Large intestine (tissue), 3 donors: ENCODE measurements at regions not wholly inside any gene's neighbourhood (a gene's known extent, or its start where the extent isn't known, plus 50 kb on each side); places are given as distances from the start of the nearest gene placed in this dataset.

Source experiments
- DNase-seq, 2 donors: peaks; one replicate each; pipeline versions ENCODE4 v3.0.0 to v3.0.0-alpha.2; 2013
- H3K27ac ChIP-seq: one replicate; pipeline ENCODE4 v1.5.1; 2013; ENCODE audit warnings: low read length
- H3K27me3 ChIP-seq: 2 replicates; pipeline ENCODE4 v1.6.1; 2013; ENCODE audit warnings: low read length; ENCODE audit not compliant: control insufficient read depth, insufficient read depth
- H3K36me3 ChIP-seq: 2 replicates; pipeline ENCODE4 v1.6.1; 2013; ENCODE audit warnings: low read length; ENCODE audit not compliant: control insufficient read depth, insufficient read depth
- H3K4me1 ChIP-seq: one replicate; pipeline ENCODE4 v1.6.1; 2013; ENCODE audit warnings: low read length; ENCODE audit not compliant: control insufficient read depth, insufficient read depth
- H3K4me3 ChIP-seq: one replicate; pipeline ENCODE4 v1.5.1; 2013; ENCODE audit warnings: low read length
- H3K9me3 ChIP-seq: one replicate; pipeline ENCODE4 v1.6.1; 2013; ENCODE audit warnings: mild to moderate bottlenecking, low read depth, low read length, moderate library complexity; ENCODE audit not compliant: control insufficient read depth
- WGBS: methylation state at CpG from one replicate; pipeline ENCODE4 v1.1.5; 2013; ENCODE audit warnings: low lambda C conversion rate; ENCODE audit not compliant: insufficient coverage; 5-methylcytosine and 5-hydroxymethylcytosine counted together

DNA sequence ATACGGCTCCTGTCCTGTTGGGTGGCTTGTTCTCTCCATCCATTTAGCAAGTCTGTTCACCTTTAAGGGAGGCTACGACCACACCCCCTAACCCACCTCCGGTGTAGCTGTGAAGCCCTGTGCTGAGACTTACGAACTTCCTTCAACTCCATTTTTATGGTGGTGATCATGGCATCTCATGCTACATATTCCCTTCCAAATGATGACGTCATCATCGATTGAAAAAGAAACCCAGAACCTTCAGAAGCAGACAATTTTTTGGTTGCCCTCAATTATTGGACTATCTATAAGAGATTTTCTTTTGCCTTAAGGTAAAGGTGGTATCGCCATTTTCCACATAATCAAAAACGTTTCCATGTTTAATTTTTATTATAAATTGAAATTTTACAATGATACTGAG, 389.0 kb downstream of the CBLN4 start:
- Histone ChIP-seq H3K36me3 (no peaks in the 10 kb centered on the region), H3K4me3 (no peak overlapping the region), H3K27ac (no peak overlapping the region), H3K27me3 (no peaks in the 10 kb centered on the region), H3K9me3 (peaks cover 4% of the 10 kb centered on the region), H3K4me1 (no peaks in the 10 kb centered on the region)
- no peak for DNase-seq
- 90% methylated on average over 3 of the region's 8 CpGs for WGBS

DNA sequence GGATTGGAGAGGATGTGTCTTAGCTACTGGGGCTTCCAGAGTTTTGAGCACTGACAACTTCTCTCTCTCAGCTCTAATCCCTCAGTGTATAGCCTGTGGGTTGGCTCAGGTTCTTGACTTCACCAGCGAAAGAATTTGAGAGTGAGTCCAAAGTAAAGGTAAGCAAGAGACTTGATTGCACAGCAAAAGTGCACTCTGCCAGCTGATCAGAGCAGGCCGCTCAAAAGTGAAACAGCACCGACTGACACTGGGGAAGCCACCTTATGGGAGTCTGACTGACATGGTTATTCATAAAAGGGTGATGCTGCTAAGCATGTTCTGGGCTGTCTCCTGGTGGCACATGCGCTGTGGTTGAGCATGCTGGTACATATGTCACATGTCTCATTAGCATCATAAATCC, 389.5 kb downstream of the CBLN4 start:
- WGBS: no CpG with 5 or more reads among the region's 4 CpGs
- Histone ChIP-seq H3K27me3 (no peaks in the 10 kb centered on the region), H3K27ac (no peak overlapping the region), H3K4me3 (no peak overlapping the region), H3K4me1 (no peaks in the 10 kb centered on the region), H3K36me3 (no peaks in the 10 kb centered on the region), H3K9me3 (peaks cover 4% of the 10 kb centered on the region)
- no peak for DNase-seq

DNA sequence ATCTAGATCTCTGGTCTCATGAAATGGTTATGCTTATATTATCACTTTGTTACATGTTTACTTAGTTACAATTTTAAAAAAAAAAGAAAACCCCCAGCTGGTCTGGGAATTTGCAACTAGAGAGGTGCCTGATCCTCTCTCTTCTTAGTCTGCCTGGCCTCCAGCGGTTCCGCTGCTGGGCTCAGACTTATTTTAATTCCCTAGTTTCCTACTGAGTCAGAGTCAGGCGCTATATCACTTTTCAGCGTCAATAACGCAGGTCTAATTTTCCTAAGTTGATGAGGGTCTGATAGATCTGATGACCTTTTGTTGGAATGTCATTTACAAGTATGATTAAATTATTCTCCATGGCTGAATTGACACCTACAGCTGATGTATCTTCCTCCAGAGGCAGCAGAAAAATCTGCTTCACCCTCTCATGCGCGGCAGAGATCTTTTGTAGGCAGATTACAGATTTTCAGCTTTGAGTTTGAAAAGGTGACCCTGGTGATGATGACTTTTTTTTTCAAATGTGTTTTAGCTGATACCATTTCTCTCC, 391.0 kb downstream of the CBLN4 start:
- Histone ChIP-seq H3K4me1 (no peaks in the 10 kb centered on the region), H3K9me3 (peaks cover 4% of the 10 kb centered on the region), H3K4me3 (no peak overlapping the region), H3K27ac (no peak overlapping the region), H3K36me3 (no peaks in the 10 kb centered on the region), H3K27me3 (no peaks in the 10 kb centered on the region)
- no peak for DNase-seq
- WGBS: 90% methylated on average over 4 of the region's 7 CpGs

DNA sequence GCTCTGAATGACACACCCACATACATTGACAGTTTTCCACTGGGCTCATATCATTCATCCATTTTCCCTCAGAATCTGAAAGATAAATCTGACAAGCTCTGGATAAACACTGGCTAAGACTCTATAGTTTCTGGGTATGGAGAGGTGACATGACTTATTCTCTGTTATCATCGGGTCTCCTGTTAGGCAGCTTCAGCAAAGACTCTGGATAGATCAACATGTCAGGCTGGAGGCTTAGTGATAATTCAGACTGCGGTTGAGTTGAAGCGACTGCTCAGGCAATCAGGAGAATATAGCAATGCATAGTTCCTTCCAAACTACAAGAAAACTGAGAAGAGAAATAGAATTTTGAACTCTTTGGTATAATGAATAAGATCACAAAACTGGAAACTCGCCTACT, 394.6 kb downstream of the CBLN4 start:
- no peak for DNase-seq
- Histone ChIP-seq H3K4me3 (no peak overlapping the region), H3K36me3 (no peaks in the 10 kb centered on the region), H3K4me1 (no peaks in the 10 kb centered on the region), H3K27me3 (no peaks in the 10 kb centered on the region), H3K27ac (no peak overlapping the region), H3K9me3 (peaks cover 4% of the 10 kb centered on the region)
- 27% methylated on average over 3 of the region's 4 CpGs for WGBS

- DNase-seq: no peak
- H3K27me3 ChIP-seq: no peaks in the 10 kb centered on the region
- WGBS: no CpG with 5 or more reads among the region's 1 CpG
- no peak overlapping the region for H3K27ac ChIP-seq
- H3K4me1 ChIP-seq: no peaks in the 10 kb centered on the region
- no peak overlapping the region for H3K4me3 ChIP-seq
- no peaks in the 10 kb centered on the region for H3K36me3 ChIP-seq
- no peaks in the 10 kb centered on the region for H3K9me3 ChIP-seq
These were observed 399.7 kb downstream of the CBLN4 start for GRCh38 chr20:55605594-55605993.

DNA sequence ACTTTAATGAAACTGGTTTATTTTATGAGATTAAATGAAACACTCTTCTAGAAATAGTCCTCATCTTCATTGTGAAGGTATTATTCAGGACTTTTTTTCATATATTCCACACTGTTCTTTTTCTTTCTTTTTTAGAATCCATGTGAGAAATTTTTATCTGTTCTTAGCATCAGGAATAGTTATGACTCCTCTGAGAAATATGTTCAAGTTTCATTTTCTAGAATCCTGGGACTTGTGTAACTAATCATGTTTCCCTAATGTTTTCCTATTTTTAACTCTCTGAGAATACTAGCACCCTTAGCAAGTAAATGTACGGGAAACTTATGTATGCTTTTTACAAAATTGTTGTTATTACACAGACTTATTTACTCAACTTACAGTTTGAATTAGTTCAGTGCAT, 407.8 kb downstream of the CBLN4 start:
- DNase-seq: no peak

GRCh38 chr20:55596431-55596830, 408.9 kb downstream of the CBLN4 start:
- no peak for DNase-seq
- Histone ChIP-seq H3K36me3 (no peaks in the 10 kb centered on the region), H3K9me3 (no peaks in the 10 kb centered on the region), H3K4me3 (no peak overlapping the region), H3K27ac (no peak overlapping the region), H3K27me3 (no peaks in the 10 kb centered on the region), H3K4me1 (no peaks in the 10 kb centered on the region)
- no CpG with 5 or more reads among the region's 1 CpG for WGBS

More for the DNA sequence above, 407.8 kb downstream of the CBLN4 start:
- no peaks in the 10 kb centered on the region for H3K4me1 ChIP-seq
- no peak overlapping the region for H3K27ac ChIP-seq
- H3K36me3 ChIP-seq: no peaks in the 10 kb centered on the region
- no peaks in the 10 kb centered on the region for H3K9me3 ChIP-seq
- no peaks in the 10 kb centered on the region for H3K27me3 ChIP-seq
- H3K4me3 ChIP-seq: no peak overlapping the region
- 80% methylated on average over 1 of the region's 1 CpG for WGBS

GRCh38 chr20:55592866-55593265, 412.5 kb downstream of the CBLN4 start:
- Histone ChIP-seq H3K9me3 (no peaks in the 10 kb centered on the region), H3K36me3 (no peaks in the 10 kb centered on the region), H3K4me3 (no peak overlapping the region), H3K27me3 (no peaks in the 10 kb centered on the region), H3K4me1 (no peaks in the 10 kb centered on the region), H3K27ac (no peak overlapping the region)
- 100% methylated on average over 1 of the region's 8 CpGs for WGBS
- DNase-seq: no peak

GRCh38 chr20:55586610-55587009, 418.7 kb downstream of the CBLN4 start:
- Histone ChIP-seq H3K4me3 (no peak overlapping the region), H3K27ac (no peak overlapping the region), H3K4me1 (no peaks in the 10 kb centered on the region), H3K36me3 (no peaks in the 10 kb centered on the region), H3K9me3 (no peaks in the 10 kb centered on the region), H3K27me3 (no peaks in the 10 kb centered on the region)
- no CpG with 5 or more reads among the region's 4 CpGs for WGBS
- no peak for DNase-seq

DNA sequence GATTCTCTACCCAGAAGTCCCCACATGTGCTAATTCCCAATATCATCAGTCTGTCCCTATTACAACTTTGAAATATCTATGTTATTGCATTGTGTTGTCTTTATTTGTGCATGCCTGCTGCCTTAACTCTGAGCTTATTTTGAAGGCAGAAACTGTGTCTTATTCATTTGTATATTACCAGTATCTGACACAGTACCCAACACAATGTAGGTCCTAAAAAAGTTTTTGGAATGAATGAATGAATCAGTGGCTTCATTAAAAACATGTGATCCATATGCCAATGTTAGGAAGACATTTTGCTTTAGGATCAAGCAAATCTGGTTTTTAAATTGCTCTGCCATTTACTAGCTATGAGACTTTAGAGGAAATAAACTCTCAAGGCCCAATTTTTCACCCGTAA, 420.4 kb downstream of the CBLN4 start:
- no peak for DNase-seq
- Histone ChIP-seq H3K27me3 (no peaks in the 10 kb centered on the region), H3K4me1 (no peaks in the 10 kb centered on the region), H3K4me3 (no peak overlapping the region), H3K9me3 (no peaks in the 10 kb centered on the region), H3K36me3 (no peaks in the 10 kb centered on the region), H3K27ac (no peak overlapping the region)
- WGBS: no CpG with 5 or more reads among the region's 1 CpG

DNA sequence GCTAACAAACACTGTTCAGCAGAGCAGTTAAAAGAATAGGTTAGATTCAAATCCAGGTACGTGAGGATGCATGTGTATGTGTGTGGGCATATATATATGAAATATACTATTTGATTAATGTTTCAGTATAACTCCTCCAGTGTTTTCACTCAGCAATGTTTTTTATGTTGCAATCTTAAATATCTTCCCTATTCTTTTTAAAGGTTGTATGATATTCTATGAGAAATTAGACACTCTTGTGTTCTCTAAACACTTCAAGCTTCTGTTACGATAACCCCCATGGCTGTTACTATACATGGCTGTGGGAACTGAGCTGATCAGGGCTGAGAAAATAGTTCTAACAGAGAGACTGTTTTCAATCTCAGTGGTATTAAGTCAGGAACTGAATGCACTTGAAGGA, 421.0 kb downstream of the CBLN4 start:
- Histone ChIP-seq H3K27ac (no peak overlapping the region), H3K27me3 (no peaks in the 10 kb centered on the region), H3K9me3 (no peaks in the 10 kb centered on the region), H3K4me1 (no peaks in the 10 kb centered on the region), H3K36me3 (no peaks in the 10 kb centered on the region), H3K4me3 (no peak overlapping the region)
- WGBS: no CpG with 5 or more reads among the region's 2 CpGs
- DNase-seq: no peak
